Ovary (tissue), 7 donors: ENCODE measurements at regions not wholly inside any gene's neighbourhood (a gene's known extent, or its start where the extent isn't known, plus 50 kb on each side); places are given as distances from the start of the nearest gene placed in this dataset.

Experiments used
- DNase-seq, 5 donors: peaks; one replicate each; pipeline ENCODE4 v3.0.0-alpha.2; 2019 to 2020
- H3K27ac ChIP-seq, 2 donors: fragments of 200-600 bp; one replicate each; pipeline versions ENCODE4 v1.5.1 to v1.8.0; 2019 to 2022
- H3K27me3 ChIP-seq: fragments of 200-600 bp; one replicate; pipeline ENCODE4 v1.8.0; 2022
- H3K36me3 ChIP-seq: fragments of 200-600 bp; sonication (generic); one replicate; pipeline ENCODE4 v1.5.1; 2019
- H3K4me1 ChIP-seq: one replicate; pipeline ENCODE4 v1.8.1; 2013; ENCODE audit warnings: mild to moderate bottlenecking, moderate library complexity; ENCODE audit not compliant: insufficient read depth
- H3K4me3 ChIP-seq: fragments of 200-600 bp; sonication (generic); one replicate; pipeline ENCODE4 v1.5.1; 2017
- H3K9me3 ChIP-seq, 2 donors: fragments of 200-600 bp in 1 of 2; sonication (generic) in 1 of 2; one replicate each; pipeline versions ENCODE4 v1.5.1 to v1.8.1; 2013 to 2019; ENCODE audit warnings: mild to moderate bottlenecking in 1 of 2, moderate library complexity in 1 of 2
- EP300 ChIP-seq: sonication (generic); formaldehyde crosslinking; IDR thresholded peaks from one replicate; pipeline ENCODE4 v1.6.1; 2017; ENCODE audit warnings: antibody characterized with exemption
- POLR2A ChIP-seq: fragments of 450-650 bp; IDR thresholded peaks from one replicate; pipeline ENCODE4 v1.6.1; 2017; ENCODE audit warnings: antibody characterized with exemption, mild to moderate bottlenecking, moderate library complexity
- WGBS, 3 donors: extraction: QIAGEN DNeasy Blood & Tissue Kit in 1 of 3; methylation state at CpG; one replicate each; pipeline versions ENCODE4 v1.1.5 to v1.1.7; 2013 to 2017; 5-methylcytosine and 5-hydroxymethylcytosine counted together
- intact Hi-C, 4 donors: fragments of 100-400 bp; cut with DNase I; formaldehyde crosslinking; loops; one replicate each; pipeline versions ENCODE4 v1.11.0 to v1.15.1; 2022 to 2023
- TF ChIP-seq, protein P1 (sequence below), 3 donors: fragments of 450-650 bp in 2 of 3; fragments of 200-600 bp in 1 of 3; IDR thresholded peaks; one replicate each; pipeline versions ENCODE4 v1.5.1 to v1.8.0; 2016 to 2022; ENCODE audit warnings: antibody characterized with exemption in 3 of 3, mild to moderate bottlenecking in 1 of 3
- donor health status: DM: no; HTN: no; CAD: no; lungs with moderate emphysema.
- donor health status: DM: no; HTN: no; CAD: no.
- donor health status: Bipolar disorder and iron deficiency.
- donor health status: DM: no; HTN: no; CAD: no.
- donor health status: DM: yes; HTN: yes; CAD: no.

DNA sequence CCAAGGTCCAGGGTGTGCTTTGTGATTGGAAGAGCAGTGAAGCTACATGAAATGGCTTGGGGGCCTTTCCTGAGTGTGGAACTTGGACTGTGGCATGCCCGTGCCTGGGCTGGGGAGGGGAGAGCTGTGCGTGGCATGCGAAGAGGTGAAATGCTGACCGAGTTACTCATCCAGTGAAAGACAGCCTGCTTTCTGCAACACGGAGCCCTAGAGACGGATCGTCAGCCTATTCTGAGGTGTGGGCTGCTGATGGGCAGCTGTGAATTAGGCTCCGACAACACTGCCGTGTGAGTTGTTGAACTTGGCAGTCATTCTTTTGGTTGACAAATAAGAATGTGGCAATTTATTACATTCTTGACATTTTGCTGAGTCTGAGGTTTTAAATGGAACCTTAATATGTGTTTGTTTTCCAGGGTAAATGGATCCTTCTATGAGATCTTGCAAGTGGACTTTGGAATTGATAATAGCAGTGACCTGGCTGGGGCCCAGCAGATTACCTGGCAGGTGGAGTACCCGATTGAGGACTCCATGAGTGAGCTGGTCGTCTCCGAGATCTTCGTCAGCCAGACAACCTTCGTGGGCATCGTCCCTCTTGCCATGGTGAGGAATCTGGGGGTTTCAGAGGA is 453.9 kb downstream of the AACS start:
- 79 to 83% (median 79%) methylated on average over 15 of the region's 15 CpGs for WGBS, 3 donors
- Histone ChIP-seq H3K9me3 (no peaks in the 10 kb centered on the region), H3K36me3 (no peaks in the 10 kb centered on the region), H3K27me3 (no peaks in the 10 kb centered on the region), H3K27ac (no peak overlapping the region), H3K4me1 (no peaks in the 10 kb centered on the region), H3K4me3 (no peak overlapping the region)
- DNase-seq = no peak
- no peak for TF ChIP-seq POLR2A
- no peak for TF ChIP-seq EP300
- TF ChIP-seq, protein P1, sequence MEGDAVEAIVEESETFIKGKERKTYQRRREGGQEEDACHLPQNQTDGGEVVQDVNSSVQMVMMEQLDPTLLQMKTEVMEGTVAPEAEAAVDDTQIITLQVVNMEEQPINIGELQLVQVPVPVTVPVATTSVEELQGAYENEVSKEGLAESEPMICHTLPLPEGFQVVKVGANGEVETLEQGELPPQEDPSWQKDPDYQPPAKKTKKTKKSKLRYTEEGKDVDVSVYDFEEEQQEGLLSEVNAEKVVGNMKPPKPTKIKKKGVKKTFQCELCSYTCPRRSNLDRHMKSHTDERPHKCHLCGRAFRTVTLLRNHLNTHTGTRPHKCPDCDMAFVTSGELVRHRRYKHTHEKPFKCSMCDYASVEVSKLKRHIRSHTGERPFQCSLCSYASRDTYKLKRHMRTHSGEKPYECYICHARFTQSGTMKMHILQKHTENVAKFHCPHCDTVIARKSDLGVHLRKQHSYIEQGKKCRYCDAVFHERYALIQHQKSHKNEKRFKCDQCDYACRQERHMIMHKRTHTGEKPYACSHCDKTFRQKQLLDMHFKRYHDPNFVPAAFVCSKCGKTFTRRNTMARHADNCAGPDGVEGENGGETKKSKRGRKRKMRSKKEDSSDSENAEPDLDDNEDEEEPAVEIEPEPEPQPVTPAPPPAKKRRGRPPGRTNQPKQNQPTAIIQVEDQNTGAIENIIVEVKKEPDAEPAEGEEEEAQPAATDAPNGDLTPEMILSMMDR (IDR thresholded peaks at IDR 0.05) = no peak
- intact Hi-C loops = no loop called here

DNA sequence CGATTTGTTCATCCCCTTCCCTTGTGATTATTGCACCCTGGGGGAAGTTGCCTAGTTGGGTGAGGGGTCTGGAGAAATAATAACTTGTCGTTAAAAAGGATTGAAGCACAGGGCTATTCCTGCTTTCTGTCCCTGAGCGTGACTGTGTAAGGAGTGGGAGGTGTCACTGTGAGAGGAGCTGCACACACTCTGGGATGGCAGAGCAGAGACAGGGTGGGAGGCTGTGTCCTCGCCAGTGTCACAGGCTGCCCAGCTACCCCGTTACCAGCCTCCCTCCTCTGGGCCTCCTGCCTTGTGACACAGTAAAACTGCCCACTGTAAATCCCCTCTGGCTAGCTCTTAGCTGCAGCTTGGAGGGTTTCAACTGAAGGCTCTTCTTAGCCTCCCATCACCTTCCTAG is 460.6 kb downstream of the AACS start:
- TF ChIP-seq EP300 = no peak
- TF ChIP-seq, protein P1 (IDR thresholded peaks at IDR 0.05) = no peak
- no peak for TF ChIP-seq POLR2A
- H3K36me3 ChIP-seq = no peaks in the 10 kb centered on the region
- 75 to 81% (median 80%) methylated on average over 5 of the region's 5 CpGs for WGBS, 3 donors
- intact Hi-C loops = no loop called here
- no peaks in the 10 kb centered on the region for H3K4me1 ChIP-seq
- H3K9me3 ChIP-seq = no peaks in the 10 kb centered on the region
- H3K4me3 ChIP-seq = no peak overlapping the region
- no peak for DNase-seq
- no peak overlapping the region for H3K27ac ChIP-seq
- H3K27me3 ChIP-seq = no peaks in the 10 kb centered on the region

DNA sequence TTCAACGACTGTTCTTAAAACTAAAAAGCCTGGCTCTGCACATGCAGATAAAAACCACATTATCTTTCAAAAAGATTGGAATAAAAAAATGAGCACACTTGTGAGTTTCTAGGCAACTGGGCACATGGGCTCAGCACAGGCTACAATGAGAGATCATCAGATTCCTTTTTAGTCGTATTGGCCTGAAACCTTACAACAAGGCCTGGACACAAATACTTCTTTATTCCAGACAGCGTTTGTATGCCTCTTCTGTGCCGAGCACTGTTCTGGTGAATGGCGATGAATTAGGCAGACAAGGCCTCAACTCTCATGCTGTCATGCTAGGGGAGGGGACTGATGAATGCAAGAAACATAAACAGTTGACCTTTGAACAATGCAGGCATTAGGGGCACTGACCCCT is 463.0 kb downstream of the AACS start:
- TF ChIP-seq, protein P1 (IDR thresholded peaks at IDR 0.05) = no peak
- no peak for TF ChIP-seq POLR2A
- no peak for TF ChIP-seq EP300
- H3K36me3 ChIP-seq = no peaks in the 10 kb centered on the region
- no peak overlapping the region for H3K27ac ChIP-seq
- H3K27me3 ChIP-seq = no peaks in the 10 kb centered on the region
- no peaks in the 10 kb centered on the region for H3K9me3 ChIP-seq
- intact Hi-C loops = no loop called here
- no peak overlapping the region for H3K4me3 ChIP-seq
- DNase-seq = no peak
- no peaks in the 10 kb centered on the region for H3K4me1 ChIP-seq
- 79 to 83% (median 81%) methylated on average over 5 of the region's 5 CpGs for WGBS, 3 donors

DNA sequence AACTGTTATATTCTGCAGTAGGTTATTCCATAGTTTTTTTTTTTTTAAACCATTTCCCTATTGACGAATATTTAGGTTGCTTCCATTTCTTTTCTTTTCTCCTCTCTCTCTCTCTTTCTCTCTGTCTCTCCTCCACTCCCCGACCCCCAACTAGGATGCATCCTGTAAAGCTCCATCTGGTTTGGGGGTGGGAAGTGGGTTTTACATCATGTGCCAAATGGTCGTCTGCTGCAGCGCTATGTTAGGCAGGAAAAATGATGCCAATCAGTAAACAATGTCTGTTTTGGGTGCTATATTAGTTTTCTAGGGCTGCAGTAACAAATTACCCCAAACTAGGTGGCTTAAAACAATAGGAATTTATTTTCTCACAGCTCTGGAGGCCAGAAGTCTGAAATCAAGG is 465.0 kb downstream of the AACS start:
- Histone ChIP-seq H3K27ac (no peak overlapping the region), H3K4me3 (no peak overlapping the region), H3K9me3 (no peaks in the 10 kb centered on the region), H3K4me1 (no peaks in the 10 kb centered on the region), H3K27me3 (no peaks in the 10 kb centered on the region), H3K36me3 (no peaks in the 10 kb centered on the region)
- WGBS, 3 donors = 6 to 23% (median 18%) methylated on average over 4 of the region's 4 CpGs
- intact Hi-C loops = no loop called here
- DNase-seq = no peak
- TF ChIP-seq, protein P1 (IDR thresholded peaks at IDR 0.05) = no peak
- TF ChIP-seq EP300 (no peak), POLR2A (no peak)
